ENCODE measurements at regions not wholly inside any gene's neighbourhood (a gene's known extent, or its start where the extent isn't known, plus 50 kb on each side); places are given as distances from the start of the nearest gene placed in this dataset.

DNA sequence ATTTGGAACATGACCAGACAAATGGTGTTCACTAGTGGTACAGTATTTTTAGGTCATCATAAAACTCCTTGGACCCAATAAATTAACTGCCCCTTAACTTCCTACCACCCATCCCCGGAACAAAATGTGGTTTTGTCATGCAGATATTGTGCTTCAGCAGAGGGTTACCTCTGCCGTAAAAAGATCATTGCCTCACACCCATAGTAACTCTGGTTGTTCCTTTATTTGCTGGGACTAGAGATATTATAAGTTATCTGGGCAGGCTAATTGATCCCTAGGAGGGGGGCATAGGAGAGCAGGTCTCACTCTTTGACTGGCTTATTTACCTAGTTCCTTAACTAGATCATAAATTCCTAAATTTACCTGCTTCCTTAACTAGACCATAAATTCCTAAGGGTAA is 1343.9 kb upstream of the CHAC2 start:
- no CpG with 5 or more reads among the region's 2 CpGs for WGBS, 2 donors (ENCODE audit: extremely low coverage in 2 of 2, insufficient read length in 2 of 2, insufficient replicate concordance in 1 of 2)
- Histone ChIP-seq H4K8ac (ENCODE audit: low read depth, low read length) (no peak overlapping the region), H2BK120ac (ENCODE audit: low read depth, low read length) (no peak overlapping the region), H3K4me1 (ENCODE audit: control insufficient read depth in 2 of 2, insufficient read depth in 1 of 2, low read depth in 1 of 2, low read length in 2 of 2) (peaks cover 0 to 2% of the 10 kb centered on the region in 2 donors), H2BK12ac (ENCODE audit: low read length) (no peak overlapping the region), H3K4ac (ENCODE audit: low read length) (no peak overlapping the region), H3K14ac (ENCODE audit: low read length) (no peak overlapping the region), H3K79me1 (ENCODE audit: low read depth, low read length) (no peaks in the 10 kb centered on the region), H2AFZ (ENCODE audit: low read length) (no peak overlapping the region), H3K18ac (ENCODE audit: low read length) (no peak overlapping the region), H3K9me3 (replicated peaks in 1 of 2; ENCODE audit: control insufficient read depth in 2 of 2, insufficient read depth in 1 of 2, low read depth in 1 of 2, low read length in 2 of 2) (no peaks in the 10 kb centered on the region), H3K36me3 (replicated peaks in 1 of 2; ENCODE audit: control insufficient read depth in 2 of 2, insufficient read depth in 2 of 2, low read length in 2 of 2) (no peaks in the 10 kb centered on the region), H3K4me3 (ENCODE audit: low read length in 2 of 2) (no peak overlapping the region), H3K27ac (replicated peaks; ENCODE audit: low read length) (no peak overlapping the region), H4K91ac (ENCODE audit: low read depth, low read length, poor library complexity) (no peak overlapping the region), H2BK5ac (ENCODE audit: low read length) (no peak overlapping the region), H3K27me3 (ENCODE audit: control insufficient read depth in 3 of 3, insufficient read depth in 3 of 3, low read depth in 1 of 3, low read length in 3 of 3) (no peaks in the 10 kb centered on the region), H3K4me2 (ENCODE audit: insufficient read depth, low read length, poor library complexity, severe bottlenecking) (no peak overlapping the region), H3K23ac (ENCODE audit: low read depth, low read length, poor library complexity) (no peak overlapping the region), H3K9ac (ENCODE audit: low read depth, low read length, poor library complexity) (no peak overlapping the region), H2AK5ac (ENCODE audit: low read depth, low read length) (no peak overlapping the region), H2BK15ac (ENCODE audit: low read length) (no peak overlapping the region)
- no peak for DNase-seq (ENCODE audit: low spot score)

DNA sequence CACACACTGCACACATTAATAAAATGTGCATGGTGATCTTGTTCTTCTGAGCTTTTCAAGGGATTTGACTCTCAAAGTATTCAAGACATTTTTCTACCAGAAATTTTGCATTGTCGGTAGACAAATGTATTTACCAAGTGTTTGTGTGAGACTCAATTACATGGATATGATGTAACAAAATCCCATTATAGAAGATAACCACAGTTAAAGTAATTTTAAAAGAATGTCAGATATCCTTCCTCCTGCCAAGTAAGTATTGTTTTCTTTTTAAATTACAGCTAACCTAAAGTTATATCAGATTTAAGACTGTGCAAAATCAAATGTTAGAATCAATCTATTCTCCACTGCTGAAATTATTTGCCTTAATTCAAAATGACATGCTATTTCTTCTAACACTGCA is 1344.5 kb upstream of the CHAC2 start:
- no peak overlapping the region for H2BK120ac ChIP-seq (ENCODE audit: low read depth, low read length)
- no peak overlapping the region for H4K8ac ChIP-seq (ENCODE audit: low read depth, low read length)
- H3K4me2 ChIP-seq (ENCODE audit: insufficient read depth, low read length, poor library complexity, severe bottlenecking), result no peak overlapping the region
- peaks cover 0 to 2% of the 10 kb centered on the region in 2 donors for H3K4me1 ChIP-seq (ENCODE audit: control insufficient read depth in 2 of 2, insufficient read depth in 1 of 2, low read depth in 1 of 2, low read length in 2 of 2)
- no peak overlapping the region for H2BK15ac ChIP-seq (ENCODE audit: low read length)
- no peak overlapping the region for H3K4ac ChIP-seq (ENCODE audit: low read length)
- no CpG with 5 or more reads among the region's 1 CpG for WGBS, 2 donors (ENCODE audit: extremely low coverage in 2 of 2, insufficient read length in 2 of 2, insufficient replicate concordance in 1 of 2)
- no peak overlapping the region for H3K9ac ChIP-seq (ENCODE audit: low read depth, low read length, poor library complexity)
- no peak overlapping the region for H2AFZ ChIP-seq (ENCODE audit: low read length)
- no peaks in the 10 kb centered on the region for H3K79me1 ChIP-seq (ENCODE audit: low read depth, low read length)
- H2BK12ac ChIP-seq (ENCODE audit: low read length), result no peak overlapping the region
- no peak overlapping the region for H3K18ac ChIP-seq (ENCODE audit: low read length)
- no peak overlapping the region for H2AK5ac ChIP-seq (ENCODE audit: low read depth, low read length)
- H3K9me3 ChIP-seq (replicated peaks in 1 of 2; ENCODE audit: control insufficient read depth in 2 of 2, insufficient read depth in 1 of 2, low read depth in 1 of 2, low read length in 2 of 2), result no peaks in the 10 kb centered on the region
- H3K27ac ChIP-seq (replicated peaks; ENCODE audit: low read length), result no peak overlapping the region
- DNase-seq (ENCODE audit: low spot score), result no peak
- H3K36me3 ChIP-seq (replicated peaks in 1 of 2; ENCODE audit: control insufficient read depth in 2 of 2, insufficient read depth in 2 of 2, low read length in 2 of 2), result no peaks in the 10 kb centered on the region
- H4K91ac ChIP-seq (ENCODE audit: low read depth, low read length, poor library complexity), result no peak overlapping the region
- no peak overlapping the region for H2BK5ac ChIP-seq (ENCODE audit: low read length)
- H3K14ac ChIP-seq (ENCODE audit: low read length), result no peak overlapping the region
- H3K4me3 ChIP-seq (ENCODE audit: low read length in 2 of 2), result no peak overlapping the region
- no peak overlapping the region for H3K23ac ChIP-seq (ENCODE audit: low read depth, low read length, poor library complexity)
- no peaks in the 10 kb centered on the region for H3K27me3 ChIP-seq (ENCODE audit: control insufficient read depth in 3 of 3, insufficient read depth in 3 of 3, low read depth in 1 of 3, low read length in 3 of 3)

DNA sequence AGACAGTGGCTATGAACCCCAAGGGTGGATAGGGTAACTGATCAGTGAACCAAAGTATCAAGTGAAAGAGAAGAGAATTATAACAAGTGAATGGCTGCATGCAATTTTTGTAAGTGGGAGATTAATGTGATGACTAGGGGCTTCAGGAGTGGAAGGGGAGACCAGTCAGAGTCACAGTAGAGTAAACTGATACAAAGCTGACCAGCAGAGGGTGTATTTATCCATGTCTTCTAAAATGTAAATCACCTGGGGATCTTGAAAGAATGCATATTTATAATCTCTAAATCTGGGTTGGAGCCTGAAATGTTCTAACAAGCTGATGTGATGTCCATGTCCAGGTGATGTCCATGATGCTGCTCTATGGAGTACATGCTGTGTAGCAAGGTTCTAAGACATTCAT is 1351.3 kb upstream of the CHAC2 start:
- H3K4me2 ChIP-seq (ENCODE audit: insufficient read depth, low read length, poor library complexity, severe bottlenecking), result no peak overlapping the region
- no peak overlapping the region for H3K18ac ChIP-seq (ENCODE audit: low read length)
- H3K23ac ChIP-seq (ENCODE audit: low read depth, low read length, poor library complexity), result no peak overlapping the region
- no peak overlapping the region for H2AK5ac ChIP-seq (ENCODE audit: low read depth, low read length)
- H2BK120ac ChIP-seq (ENCODE audit: low read depth, low read length), result no peak overlapping the region
- H3K36me3 ChIP-seq (replicated peaks in 1 of 2; ENCODE audit: control insufficient read depth in 2 of 2, insufficient read depth in 2 of 2, low read length in 2 of 2), result no peaks in the 10 kb centered on the region
- H2BK15ac ChIP-seq (ENCODE audit: low read length), result no peak overlapping the region
- no peaks in the 10 kb centered on the region for H3K79me1 ChIP-seq (ENCODE audit: low read depth, low read length)
- H3K4ac ChIP-seq (ENCODE audit: low read length), result no peak overlapping the region
- no peak overlapping the region for H2BK12ac ChIP-seq (ENCODE audit: low read length)
- DNase-seq (ENCODE audit: low spot score), result no peak
- H3K9ac ChIP-seq (ENCODE audit: low read depth, low read length, poor library complexity), result no peak overlapping the region
- no peak overlapping the region for H3K4me3 ChIP-seq (ENCODE audit: low read length in 2 of 2)
- H3K27me3 ChIP-seq (ENCODE audit: control insufficient read depth in 3 of 3, insufficient read depth in 3 of 3, low read depth in 1 of 3, low read length in 3 of 3), result no peaks in the 10 kb centered on the region
- no peak overlapping the region for H3K27ac ChIP-seq (replicated peaks; ENCODE audit: low read length)
- H3K14ac ChIP-seq (ENCODE audit: low read length), result no peak overlapping the region
- no peaks in the 10 kb centered on the region for H3K9me3 ChIP-seq (replicated peaks in 1 of 2; ENCODE audit: control insufficient read depth in 2 of 2, insufficient read depth in 1 of 2, low read depth in 1 of 2, low read length in 2 of 2)
- H4K91ac ChIP-seq (ENCODE audit: low read depth, low read length, poor library complexity), result no peak overlapping the region
- H4K8ac ChIP-seq (ENCODE audit: low read depth, low read length), result no peak overlapping the region
- no peak overlapping the region for H2AFZ ChIP-seq (ENCODE audit: low read length)
- no peak overlapping the region for H2BK5ac ChIP-seq (ENCODE audit: low read length)
- H3K4me1 ChIP-seq (ENCODE audit: control insufficient read depth in 2 of 2, insufficient read depth in 1 of 2, low read depth in 1 of 2, low read length in 2 of 2), result no peaks in the 10 kb centered on the region

DNA sequence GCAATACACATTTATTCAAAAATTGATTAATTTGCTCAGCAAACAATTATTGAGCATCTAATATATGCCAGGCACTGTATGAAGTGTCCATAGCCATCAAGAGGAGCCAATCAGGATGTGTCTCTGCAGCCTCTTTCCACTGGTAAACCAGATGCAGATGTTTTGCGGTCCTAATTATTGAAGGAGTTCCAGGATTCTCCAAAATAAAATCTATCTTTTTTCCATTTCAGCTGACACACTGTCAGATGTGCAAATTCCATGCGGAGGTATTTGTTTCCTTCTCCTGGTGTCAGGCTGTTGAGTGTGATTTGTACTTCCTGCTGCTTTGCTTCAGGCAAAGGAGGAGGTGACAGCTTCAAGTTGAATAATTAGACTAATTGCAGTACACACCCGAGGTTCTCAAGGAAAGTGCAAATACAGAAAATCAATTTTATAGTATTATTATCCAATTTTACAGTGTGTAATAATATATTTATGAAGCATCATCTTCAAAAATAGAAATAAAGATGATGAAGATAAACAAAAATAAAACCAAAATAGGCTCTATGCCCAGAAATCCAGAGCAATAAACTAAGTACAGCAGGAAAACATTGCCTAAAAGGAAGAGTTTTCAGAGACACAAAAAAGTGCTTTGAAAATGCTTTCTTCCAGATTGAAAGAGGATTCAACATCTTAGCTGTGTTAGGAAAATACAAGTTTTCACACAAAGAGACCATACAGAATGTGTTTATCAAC is 1352.9 kb upstream of the CHAC2 start:
- Histone ChIP-seq H3K23ac (ENCODE audit: low read depth, low read length, poor library complexity) (no peak overlapping the region), H2AK5ac (ENCODE audit: low read depth, low read length) (no peak overlapping the region), H3K4ac (ENCODE audit: low read length) (no peak overlapping the region), H3K27ac (replicated peaks; ENCODE audit: low read length) (no peak overlapping the region), H3K27me3 (ENCODE audit: control insufficient read depth in 3 of 3, insufficient read depth in 3 of 3, low read depth in 1 of 3, low read length in 3 of 3) (no peaks in the 10 kb centered on the region), H2BK12ac (ENCODE audit: low read length) (no peak overlapping the region), H3K9me3 (replicated peaks in 1 of 2; ENCODE audit: control insufficient read depth in 2 of 2, insufficient read depth in 1 of 2, low read depth in 1 of 2, low read length in 2 of 2) (no peaks in the 10 kb centered on the region), H3K9ac (ENCODE audit: low read depth, low read length, poor library complexity) (no peak overlapping the region), H2BK5ac (ENCODE audit: low read length) (no peak overlapping the region), H2BK120ac (ENCODE audit: low read depth, low read length) (no peak overlapping the region), H3K36me3 (replicated peaks in 1 of 2; ENCODE audit: control insufficient read depth in 2 of 2, insufficient read depth in 2 of 2, low read length in 2 of 2) (no peaks in the 10 kb centered on the region), H3K14ac (ENCODE audit: low read length) (no peak overlapping the region), H3K79me1 (ENCODE audit: low read depth, low read length) (no peaks in the 10 kb centered on the region), H4K8ac (ENCODE audit: low read depth, low read length) (no peak overlapping the region), H3K4me3 (ENCODE audit: low read length in 2 of 2) (no peak overlapping the region), H4K91ac (ENCODE audit: low read depth, low read length, poor library complexity) (no peak overlapping the region), H2AFZ (ENCODE audit: low read length) (no peak overlapping the region), H3K4me2 (ENCODE audit: insufficient read depth, low read length, poor library complexity, severe bottlenecking) (no peak overlapping the region), H3K18ac (ENCODE audit: low read length) (no peak overlapping the region), H2BK15ac (ENCODE audit: low read length) (no peak overlapping the region), H3K4me1 (ENCODE audit: control insufficient read depth in 2 of 2, insufficient read depth in 1 of 2, low read depth in 1 of 2, low read length in 2 of 2) (no peaks in the 10 kb centered on the region)
- WGBS, 2 donors (ENCODE audit: extremely low coverage in 2 of 2, insufficient read length in 2 of 2, insufficient replicate concordance in 1 of 2), result no CpG with 5 or more reads among the region's 3 CpGs
- DNase-seq (ENCODE audit: low spot score), result no peak

Data from neuronal stem cell (in vitro differentiated cells).